A549 (cell line): ENCODE measurements at regions not wholly inside any gene's neighbourhood (a gene's known extent, or its start where the extent isn't known, plus 50 kb on each side); places are given as distances from the start of the nearest gene placed in this dataset.

Experiments
- CTCF ChIP-seq: fragments of >200 bp; sonication (Bioruptor Twin); formaldehyde crosslinking; IDR thresholded peaks from 3 replicates; pipeline ENCODE4 v1.5.1; 2016
- ZC3H11A ChIP-seq: fragments of 450-650 bp; IDR thresholded peaks from 2 replicates; pipeline ENCODE4 v1.6.1; 2014; ENCODE audit warnings: antibody characterized with exemption, mild to moderate bottlenecking

GRCh38 chr3:106844638-106845037 is 532.6 kb upstream of the CCDC54 start:
- TF ChIP-seq CTCF: no peak
- no peak for TF ChIP-seq ZC3H11A
